Progenitor cell of endocrine pancreas (in vitro differentiated cells): ENCODE measurements at regions not wholly inside any gene's neighbourhood (a gene's known extent, or its start where the extent isn't known, plus 50 kb on each side); places are given as distances from the start of the nearest gene placed in this dataset.
"Not testable (repeated sequence)": the region's sequence is repeated elsewhere in the genome, so short reads cannot be mapped to it uniquely, and the experiment has no call there.

Source experiments
- DNase-seq: peaks from one replicate; pipeline ENCODE4 v3.0.0; 2021; ENCODE audit warnings: low spot score; ENCODE audit not compliant: unreplicated experiment
- H3K27ac Mint-ChIP-seq: 2 replicates; pipeline ENCODE4 v1.8.0; 2021; ENCODE audit warnings: mild to moderate bottlenecking, moderate library complexity, mixed read lengths
- H3K27me3 Mint-ChIP-seq: 2 replicates; pipeline ENCODE4 v1.8.0; 2021; ENCODE audit warnings: mixed read lengths
- H3K36me3 Mint-ChIP-seq: 2 replicates; pipeline ENCODE4 v1.8.0; 2022; ENCODE audit warnings: mixed read lengths; ENCODE audit not compliant: insufficient read depth
- H3K4me1 Mint-ChIP-seq: 2 replicates; pipeline ENCODE4 v1.8.0; 2021; ENCODE audit warnings: low read depth, mixed read lengths
- H3K4me3 Mint-ChIP-seq: 2 replicates; pipeline ENCODE4 v1.8.0; 2021; ENCODE audit warnings: low read depth, mild to moderate bottlenecking, moderate library complexity, mixed read lengths
- H3K9me3 Mint-ChIP-seq: 2 replicates; pipeline ENCODE4 v1.8.0; 2021; ENCODE audit warnings: low read depth, mixed read lengths
- CTCF ChIP-seq: fragments of 200-600 bp; sonication (generic); IDR thresholded peaks from one replicate; pipeline ENCODE4 v1.5.0; 2021; ENCODE audit warnings: antibody characterized with exemption, mild to moderate bottlenecking; ENCODE audit not compliant: unreplicated experiment

- Mint-ChIP-seq H3K27ac (no peak overlapping the region), H3K36me3 (no peaks in the 10 kb centered on the region), H3K27me3 (no peaks in the 10 kb centered on the region), H3K4me3 (no peak overlapping the region), H3K9me3 (peaks cover 7% of the 10 kb centered on the region), H3K4me1 (no peaks in the 10 kb centered on the region)
- no peak for DNase-seq
- no peak for TF ChIP-seq CTCF
Measured at GRCh38 chr5:105168806-105169205, 1606.2 kb upstream of the NUDT12 start.

GRCh38 chr5:105167092-105167491 is 1604.5 kb upstream of the NUDT12 start:
- no peak for DNase-seq
- peak overlapping the region; percentile 71 for H3K27ac Mint-ChIP-seq
- peaks cover 1% of the 10 kb centered on the region for H3K36me3 Mint-ChIP-seq
- no peaks in the 10 kb centered on the region for H3K27me3 Mint-ChIP-seq
- peaks cover 9% of the 10 kb centered on the region for H3K9me3 Mint-ChIP-seq
- H3K4me1 Mint-ChIP-seq = no peaks in the 10 kb centered on the region
- no peak overlapping the region for H3K4me3 Mint-ChIP-seq
- TF ChIP-seq CTCF = no peak

- H3K27me3 Mint-ChIP-seq = no peaks in the 10 kb centered on the region
- peaks cover 1% of the 10 kb centered on the region for H3K36me3 Mint-ChIP-seq
- DNase-seq = no peak
- no peak for TF ChIP-seq CTCF
- no peak overlapping the region for H3K4me3 Mint-ChIP-seq
- peaks cover 14% of the 10 kb centered on the region for H3K9me3 Mint-ChIP-seq
- H3K27ac Mint-ChIP-seq = no peak overlapping the region
- no peaks in the 10 kb centered on the region for H3K4me1 Mint-ChIP-seq
Measured at GRCh38 chr5:105163547-105163946, 1601.0 kb upstream of the NUDT12 start.

- H3K36me3 Mint-ChIP-seq, H3K27ac Mint-ChIP-seq, DNase-seq, H3K27me3 Mint-ChIP-seq, H3K4me1 Mint-ChIP-seq, H3K4me3 Mint-ChIP-seq: not testable (repeated sequence)
- H3K9me3 Mint-ChIP-seq = peaks cover 10% of the 10 kb centered on the region
Measured at GRCh38 chr5:105162557-105162956, 1600.0 kb upstream of the NUDT12 start.

GRCh38 chr5:105158526-105158925 is 1595.9 kb upstream of the NUDT12 start:
- TF ChIP-seq CTCF = no peak
- Mint-ChIP-seq H3K27ac (no peak overlapping the region), H3K9me3 (peaks cover 7% of the 10 kb centered on the region), H3K36me3 (peaks cover 1% of the 10 kb centered on the region), H3K4me1 (no peaks in the 10 kb centered on the region), H3K4me3 (no peak overlapping the region), H3K27me3 (no peaks in the 10 kb centered on the region)
- DNase-seq = no peak

GRCh38 chr5:105150323-105150722 is 1587.7 kb upstream of the NUDT12 start:
- DNase-seq = no peak
- Mint-ChIP-seq H3K4me3 (no peak overlapping the region), H3K36me3 (no peaks in the 10 kb centered on the region), H3K27me3 (no peaks in the 10 kb centered on the region), H3K27ac (no peak overlapping the region), H3K4me1 (peaks cover 1% of the 10 kb centered on the region), H3K9me3 (no peaks in the 10 kb centered on the region)
- no peak for TF ChIP-seq CTCF
